ENCODE measurements at regions not wholly inside any gene's neighbourhood (a gene's known extent, or its start where the extent isn't known, plus 50 kb on each side); places are given as distances from the start of the nearest gene placed in this dataset.

- DNase-seq (ENCODE audit: low read depth in 1 of 2, low spot score in 1 of 2), result no peak
- H3K27ac ChIP-seq (replicated peaks), result no peak overlapping the region
- no peak for TF ChIP-seq POLR2AphosphoS5 (IDR thresholded peaks at IDR 0.05; ENCODE audit: low read depth)
- no peak for TF ChIP-seq REST (IDR thresholded peaks at IDR 0.05; ENCODE audit: insufficient replicate concordance, low read depth)
- no peak for TF ChIP-seq CTCF (IDR thresholded peaks at IDR 0.05; ENCODE audit: insufficient read depth, low read length)
- TF ChIP-seq SPI1 (IDR thresholded peaks at IDR 0.05; ENCODE audit: borderline replicate concordance, low read depth), result no peak
- TF ChIP-seq GABPA (IDR thresholded peaks at IDR 0.05; ENCODE audit: low read depth), result no peak
- H3K4me3 ChIP-seq (replicated peaks; ENCODE audit: insufficient read depth, low read length), result no peak overlapping the region
- H3K27me3 ChIP-seq (ENCODE audit: insufficient read depth, poor library complexity, severe bottlenecking), result no peaks in the 10 kb centered on the region
Observed at GRCh38 chr3:194267744-194268653, 83.1 kb downstream of the CPN2 start.

GRCh38 chr3:194268654-194269512, 82.2 kb downstream of the CPN2 start:
- Histone ChIP-seq H3K4me3 (replicated peaks; ENCODE audit: insufficient read depth, low read length) (no peak overlapping the region), H3K27me3 (ENCODE audit: insufficient read depth, poor library complexity, severe bottlenecking) (no peaks in the 10 kb centered on the region), H3K27ac (replicated peaks) (no peak overlapping the region)
- no peak for DNase-seq (ENCODE audit: low read depth in 1 of 2, low spot score in 1 of 2)
- TF ChIP-seq POLR2AphosphoS5 (IDR thresholded peaks at IDR 0.05; ENCODE audit: low read depth) (no peak), SPI1 (IDR thresholded peaks at IDR 0.05; ENCODE audit: borderline replicate concordance, low read depth) (no peak), CTCF (IDR thresholded peaks at IDR 0.05; ENCODE audit: insufficient read depth, low read length) (no peak), GABPA (IDR thresholded peaks at IDR 0.05; ENCODE audit: low read depth) (no peak), REST (IDR thresholded peaks at IDR 0.05; ENCODE audit: insufficient replicate concordance, low read depth) (no peak)

- DNase-seq (ENCODE audit: low read depth in 1 of 2, low spot score in 1 of 2), result peak in 1 of 2 experiments; percentile 6
- Histone ChIP-seq H3K27ac (replicated peaks) (no peak overlapping the region), H3K4me3 (replicated peaks; ENCODE audit: insufficient read depth, low read length) (no peak overlapping the region), H3K27me3 (ENCODE audit: insufficient read depth, poor library complexity, severe bottlenecking) (no peaks in the 10 kb centered on the region)
- TF ChIP-seq GABPA (IDR thresholded peaks at IDR 0.05; ENCODE audit: low read depth) (no peak), CTCF (IDR thresholded peaks at IDR 0.05; ENCODE audit: insufficient read depth, low read length) (peak; percentile 2)
Observed at GRCh38 chr3:194269610-194270145, 81.5 kb downstream of the CPN2 start.

Measured in HL-60 (cell line).